Right lobe of liver (tissue), 6 donors: ENCODE measurements at regions not wholly inside any gene's neighbourhood (a gene's known extent, or its start where the extent isn't known, plus 50 kb on each side); places are given as distances from the start of the nearest gene placed in this dataset.
A peak's percentile ranks its signal among the peaks of the same experiment; 100 is the strongest.

Experiments used
- ATAC-seq, 4 donors: fragments of 200-7000 bp; cut with Tn5 transposase; one replicate each; pipeline ENCODE4 v1.9.1; 2020; ENCODE audit warnings: mild to moderate bottlenecking in 4 of 4, moderate library complexity in 4 of 4
- DNase-seq, 3 donors: peaks; one replicate each; pipeline ENCODE4 v3.0.0-alpha.2; 2020
- H3K27ac ChIP-seq, 3 donors: fragments of 200-600 bp; one replicate each; pipeline ENCODE4 v1.8.0; 2022
- H3K27me3 ChIP-seq, 2 donors: fragments of 200-600 bp; one replicate each; pipeline ENCODE4 v1.8.0; 2022
- H3K36me3 ChIP-seq, 4 donors: fragments of 200-600 bp; sonication (generic) in 1 of 4; one replicate each; pipeline versions ENCODE4 v1.5.1 to v1.8.0; 2017 to 2022; ENCODE audit warnings: control low read depth in 1 of 4
- H3K4me1 ChIP-seq, 4 donors: fragments of 200-600 bp; sonication (generic) in 1 of 4; one replicate each; pipeline versions ENCODE4 v1.5.1 to v1.8.0; 2017 to 2022; ENCODE audit warnings: control low read depth in 1 of 4
- H3K4me3 ChIP-seq, 3 donors: fragments of 200-600 bp; one replicate each; pipeline ENCODE4 v1.8.0; 2022
- H3K9me3 ChIP-seq, 4 donors: fragments of 200-600 bp; sonication (generic) in 1 of 4; one replicate each; pipeline versions ENCODE4 v1.5.1 to v1.8.0; 2017 to 2022; ENCODE audit warnings: control low read depth in 1 of 4
- POLR2A ChIP-seq: fragments of 450-650 bp; IDR thresholded peaks from one replicate; pipeline ENCODE4 v1.6.1; 2017; ENCODE audit warnings: antibody characterized with exemption, mild to moderate bottlenecking
- WGBS: methylation state at CpG from one replicate; pipeline ENCODE4 v1.1.6; 2018; ENCODE audit warnings: low coverage, low lambda C conversion rate; ENCODE audit not compliant: insufficient coverage; ENCODE audit errors: missing lambda C conversion rate; 5-methylcytosine and 5-hydroxymethylcytosine counted together
- intact Hi-C, 2 donors: fragments of 100-400 bp; cut with DNase I; formaldehyde crosslinking; loops; one replicate each; pipeline versions ENCODE4 v1.11.2 to v1.14.1; 2022
- TF ChIP-seq, protein P1 (sequence below), 4 donors: fragments of 200-600 bp in 3 of 4; fragments of 450-650 bp in 1 of 4; IDR thresholded peaks; one replicate each; pipeline versions ENCODE4 v1.5.1 to v1.8.0; 2016 to 2022; ENCODE audit warnings: antibody characterized with exemption in 4 of 4, mild to moderate bottlenecking in 2 of 4
- donor health status: DM: no; HTN: yes; CAD: no.
- donor health status: DM: no; HTN: no; CAD: no.
- donor health status: DM: no; HTN: no; CAD: no.
- donor health status: DM: no; HTN: yes; CAD: no.
- donor health status: DM: no; HTN: yes; CAD: no.

DNA sequence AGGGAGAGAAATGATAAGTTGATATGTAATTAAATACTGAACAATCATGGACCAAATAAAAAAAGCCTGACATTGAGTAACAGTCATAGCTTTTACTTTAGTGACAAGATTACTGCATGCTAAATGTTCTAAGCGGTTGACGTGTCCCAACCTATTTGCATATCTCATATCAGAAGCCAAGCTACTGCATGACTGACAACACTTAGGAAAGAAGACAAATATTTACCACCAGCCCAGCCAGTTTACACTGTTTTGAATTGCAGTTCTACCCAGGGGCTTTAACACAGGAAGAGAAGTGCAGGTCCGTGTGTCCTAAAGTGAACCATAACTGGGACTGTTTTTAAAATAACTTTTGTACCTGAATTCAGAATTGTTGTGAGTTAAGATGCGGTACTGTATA, 219.9 kb downstream of the PRDM9 start:
- H3K4me3 ChIP-seq = no peak overlapping the region
- ATAC-seq (peak; percentile 98 to 100 (median 99)), DNase-seq (peak in 1 of 3 donors; percentile 66)
- no peaks in the 10 kb centered on the region for H3K27me3 ChIP-seq
- H3K9me3 ChIP-seq = no peaks in the 10 kb centered on the region
- peak overlapping the region in 1 of 3 donors; percentile 23 for H3K27ac ChIP-seq
- H3K4me1 ChIP-seq = no peaks in the 10 kb centered on the region
- WGBS = 34% methylated on average over 4 of the region's 4 CpGs
- TF ChIP-seq POLR2A = no peak
- TF ChIP-seq, protein P1, sequence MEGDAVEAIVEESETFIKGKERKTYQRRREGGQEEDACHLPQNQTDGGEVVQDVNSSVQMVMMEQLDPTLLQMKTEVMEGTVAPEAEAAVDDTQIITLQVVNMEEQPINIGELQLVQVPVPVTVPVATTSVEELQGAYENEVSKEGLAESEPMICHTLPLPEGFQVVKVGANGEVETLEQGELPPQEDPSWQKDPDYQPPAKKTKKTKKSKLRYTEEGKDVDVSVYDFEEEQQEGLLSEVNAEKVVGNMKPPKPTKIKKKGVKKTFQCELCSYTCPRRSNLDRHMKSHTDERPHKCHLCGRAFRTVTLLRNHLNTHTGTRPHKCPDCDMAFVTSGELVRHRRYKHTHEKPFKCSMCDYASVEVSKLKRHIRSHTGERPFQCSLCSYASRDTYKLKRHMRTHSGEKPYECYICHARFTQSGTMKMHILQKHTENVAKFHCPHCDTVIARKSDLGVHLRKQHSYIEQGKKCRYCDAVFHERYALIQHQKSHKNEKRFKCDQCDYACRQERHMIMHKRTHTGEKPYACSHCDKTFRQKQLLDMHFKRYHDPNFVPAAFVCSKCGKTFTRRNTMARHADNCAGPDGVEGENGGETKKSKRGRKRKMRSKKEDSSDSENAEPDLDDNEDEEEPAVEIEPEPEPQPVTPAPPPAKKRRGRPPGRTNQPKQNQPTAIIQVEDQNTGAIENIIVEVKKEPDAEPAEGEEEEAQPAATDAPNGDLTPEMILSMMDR (IDR thresholded peaks at IDR 0.05) = no peak
- no peaks in the 10 kb centered on the region for H3K36me3 ChIP-seq
- intact Hi-C loops = no loop called here

DNA sequence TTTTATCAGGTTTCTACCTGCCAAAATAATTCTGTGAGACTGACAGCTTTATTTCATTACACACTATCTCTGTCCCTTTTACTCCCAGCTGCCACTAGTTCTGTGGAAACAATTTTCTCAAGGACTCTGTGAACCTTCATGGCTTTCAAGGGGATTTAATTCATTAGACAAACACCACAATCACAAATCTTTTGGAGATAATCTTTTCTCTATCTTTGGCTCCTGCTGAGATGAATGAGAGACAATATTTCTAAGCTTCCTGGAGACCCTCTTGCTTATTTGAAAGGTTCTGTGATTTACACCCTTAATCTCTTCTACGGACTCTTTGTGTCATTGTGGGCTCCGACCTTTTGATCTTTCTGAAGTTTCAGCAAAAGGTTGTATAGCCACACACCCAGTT, 222.6 kb downstream of the PRDM9 start:
- WGBS = 61% methylated on average over 2 of the region's 2 CpGs
- H3K36me3 ChIP-seq = no peaks in the 10 kb centered on the region
- H3K9me3 ChIP-seq = no peaks in the 10 kb centered on the region
- TF ChIP-seq POLR2A = no peak
- TF ChIP-seq, protein P1 (IDR thresholded peaks at IDR 0.05) = no peak
- H3K27me3 ChIP-seq = no peaks in the 10 kb centered on the region
- intact Hi-C loops = no loop called here
- H3K4me3 ChIP-seq = no peak overlapping the region
- DNase-seq (no peak), ATAC-seq (no peak)
- H3K4me1 ChIP-seq = no peaks in the 10 kb centered on the region
- no peak overlapping the region for H3K27ac ChIP-seq

DNA sequence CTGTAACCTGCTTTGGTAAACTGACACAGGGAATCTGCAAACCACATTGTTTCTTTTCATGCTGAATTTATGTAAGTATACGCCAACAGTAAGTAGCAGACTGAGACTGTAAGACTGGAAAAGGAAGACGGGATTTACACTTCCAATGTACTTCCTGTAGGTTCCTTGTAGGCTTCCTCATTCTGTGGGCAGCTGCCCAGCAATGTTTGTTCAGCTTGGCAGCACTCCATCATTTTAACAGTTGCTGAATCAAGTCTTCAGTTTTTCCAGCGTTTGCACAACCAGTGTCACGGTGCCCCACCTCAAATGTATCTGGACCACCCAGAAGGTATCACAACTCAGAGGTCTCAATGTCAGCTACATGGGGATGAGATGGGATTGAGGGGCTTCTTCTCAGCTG, 232.6 kb downstream of the PRDM9 start:
- ATAC-seq = peak; percentile 45 to 77 (median 70)
- intact Hi-C loops = no loop called here
- TF ChIP-seq, protein P1 (IDR thresholded peaks at IDR 0.05) = no peak
- no peak for TF ChIP-seq POLR2A
- Histone ChIP-seq H3K36me3 (no peaks in the 10 kb centered on the region), H3K27ac (no peak overlapping the region), H3K27me3 (no peaks in the 10 kb centered on the region), H3K9me3 (no peaks in the 10 kb centered on the region), H3K4me1 (no peaks in the 10 kb centered on the region), H3K4me3 (no peak overlapping the region)
- peak in 2 of 3 donors; percentile 27 to 57 for DNase-seq
- WGBS = 27% methylated on average over 4 of the region's 4 CpGs

DNA sequence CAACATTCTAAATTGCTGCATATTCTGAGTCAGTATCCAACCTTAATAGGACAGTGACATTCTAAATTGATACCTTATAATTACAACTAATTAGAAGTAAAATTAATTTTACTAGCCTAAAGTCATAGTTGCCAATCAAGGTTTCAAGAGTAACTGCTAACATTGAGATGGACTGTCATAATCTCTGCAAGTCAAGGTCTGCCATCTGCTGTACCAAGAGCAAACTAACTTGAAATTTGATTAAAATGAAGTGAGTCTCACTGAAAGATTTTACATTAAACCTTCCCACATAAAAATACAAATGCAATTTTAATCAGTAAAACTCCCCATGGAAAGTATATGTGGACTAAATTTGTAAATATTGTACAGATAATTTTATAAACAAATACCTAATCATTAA, 235.3 kb downstream of the PRDM9 start:
- H3K4me3 ChIP-seq = no peak overlapping the region
- H3K4me1 ChIP-seq = no peaks in the 10 kb centered on the region
- H3K9me3 ChIP-seq = no peaks in the 10 kb centered on the region
- intact Hi-C loops = no loop called here
- DNase-seq = no peak
- H3K27ac ChIP-seq = no peak overlapping the region
- peak; percentile 29 to 53 (median 50) for ATAC-seq
- no peaks in the 10 kb centered on the region for H3K36me3 ChIP-seq
- no peak for TF ChIP-seq POLR2A
- TF ChIP-seq, protein P1 (IDR thresholded peaks at IDR 0.05) = peak; percentile 27 to 43 (median 34)
- no peaks in the 10 kb centered on the region for H3K27me3 ChIP-seq

DNA sequence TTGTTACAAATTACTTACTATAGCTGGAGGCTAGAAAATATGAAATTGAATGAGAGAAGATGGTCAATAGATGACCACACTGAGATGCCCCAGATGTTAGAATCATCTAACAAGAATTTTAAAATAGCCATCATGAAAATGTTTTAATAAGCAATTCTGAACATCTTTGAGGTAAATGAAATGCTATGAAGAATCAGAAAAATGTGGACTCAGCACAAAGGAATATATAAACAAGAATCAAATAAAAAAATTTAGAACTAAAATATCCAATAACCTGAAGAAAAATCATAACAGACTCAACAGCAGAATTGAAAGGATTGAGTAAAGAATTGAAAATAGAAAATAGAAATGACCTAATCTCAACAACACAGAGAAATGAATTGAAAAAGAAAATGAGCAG, 248.5 kb downstream of the PRDM9 start:
- H3K4me1 ChIP-seq = no peaks in the 10 kb centered on the region
- intact Hi-C loops = no loop called here
- no peak overlapping the region for H3K27ac ChIP-seq
- no peak for DNase-seq
- no peaks in the 10 kb centered on the region for H3K36me3 ChIP-seq
- no peaks in the 10 kb centered on the region for H3K27me3 ChIP-seq
- H3K4me3 ChIP-seq = no peak overlapping the region
- H3K9me3 ChIP-seq = no peaks in the 10 kb centered on the region
- TF ChIP-seq POLR2A = no peak
- TF ChIP-seq, protein P1 (IDR thresholded peaks at IDR 0.05) = no peak
- no peak for ATAC-seq
